GM19025 (cell line): ENCODE measurements at regions not wholly inside any gene's neighbourhood (a gene's known extent, or its start where the extent isn't known, plus 50 kb on each side); places are given as distances from the start of the nearest gene placed in this dataset.

Experiments used
- ATAC-seq: cut with Tn5 transposase; IDR thresholded peaks from one replicate; pipeline ENCODE4 v1.9.1; 2021; ENCODE audit warnings: mild to moderate bottlenecking, low read depth, moderate library complexity; ENCODE audit not compliant: unreplicated experiment

GRCh38 chr4:71236226-71236625 is 102.6 kb upstream of the SLC4A4 start:
- ATAC-seq = no peak

- no peak for ATAC-seq
Observed at GRCh38 chr4:71237641-71238040, 101.2 kb upstream of the SLC4A4 start.

GRCh38 chr4:71239365-71239764 is 99.5 kb upstream of the SLC4A4 start:
- ATAC-seq = no peak

- ATAC-seq = no peak
Observed at GRCh38 chr4:71240094-71240493, 98.7 kb upstream of the SLC4A4 start.

GRCh38 chr4:71241501-71242288 is 97.1 kb upstream of the SLC4A4 start:
- ATAC-seq = no peak

GRCh38 chr4:71243091-71243833 is 95.6 kb upstream of the SLC4A4 start:
- ATAC-seq = no peak

- ATAC-seq = no peak
Observed at GRCh38 chr4:71247706-71248105, 91.1 kb upstream of the SLC4A4 start.

GRCh38 chr4:71251261-71251660 is 87.6 kb upstream of the SLC4A4 start:
- no peak for ATAC-seq

GRCh38 chr4:71253545-71253944 is 85.3 kb upstream of the SLC4A4 start:
- ATAC-seq = no peak

- ATAC-seq = no peak
Observed at GRCh38 chr4:71254451-71255012, 84.3 kb upstream of the SLC4A4 start.

GRCh38 chr4:71255976-71256375 is 82.8 kb upstream of the SLC4A4 start:
- ATAC-seq = no peak

- no peak for ATAC-seq
Observed at GRCh38 chr4:71257761-71258160, 81.1 kb upstream of the SLC4A4 start.

GRCh38 chr4:71258323-71258722 is 80.5 kb upstream of the SLC4A4 start:
- no peak for ATAC-seq

- no peak for ATAC-seq
Observed at GRCh38 chr4:71259280-71259679, 79.5 kb upstream of the SLC4A4 start.

- ATAC-seq = no peak
Observed at GRCh38 chr4:71259911-71260331, 78.9 kb upstream of the SLC4A4 start.

- ATAC-seq = no peak
Observed at GRCh38 chr4:71260544-71260943, 78.3 kb upstream of the SLC4A4 start.

- ATAC-seq = no peak
Observed at GRCh38 chr4:71261001-71261400, 77.8 kb upstream of the SLC4A4 start.

- ATAC-seq = no peak
Observed at GRCh38 chr4:71261633-71262121, 77.1 kb upstream of the SLC4A4 start.

GRCh38 chr4:71262161-71262560 is 76.7 kb upstream of the SLC4A4 start:
- ATAC-seq = no peak

GRCh38 chr4:71266090-71266794 is 72.6 kb upstream of the SLC4A4 start:
- ATAC-seq = no peak

- no peak for ATAC-seq
Observed at GRCh38 chr4:71267244-71267643, 71.6 kb upstream of the SLC4A4 start.
